Endothelial cell of umbilical vein (primary cell): ENCODE measurements at regions not wholly inside any gene's neighbourhood (a gene's known extent, or its start where the extent isn't known, plus 50 kb on each side); places are given as distances from the start of the nearest gene placed in this dataset.

Experiments
- EZH2 ChIP-seq: IDR thresholded peaks from 2 replicates; pipeline ENCODE4 v1.6.1; 2012; ENCODE audit warnings: borderline replicate concordance, low read depth, mild to moderate bottlenecking, moderate library complexity, low read length, inconsistent platforms; ENCODE audit not compliant: severe bottlenecking
- FOS ChIP-seq: IDR thresholded peaks from 2 replicates; pipeline ENCODE4 v1.6.1; 2011; ENCODE audit warnings: mild to moderate bottlenecking, low read length, moderate library complexity, borderline replicate concordance; ENCODE audit not compliant: insufficient read depth
- GATA2 ChIP-seq: IDR thresholded peaks from 2 replicates; pipeline ENCODE4 v1.7.0; 2011; ENCODE audit warnings: low read depth, mild to moderate bottlenecking, moderate library complexity, mixed read lengths, low read length; ENCODE audit not compliant: insufficient read length, insufficient read depth
- JUN ChIP-seq: IDR thresholded peaks from 2 replicates; pipeline ENCODE4 v1.6.1; 2011; ENCODE audit warnings: borderline replicate concordance, low read depth; ENCODE audit not compliant: insufficient read length, insufficient read depth
- POLR2A ChIP-seq: IDR thresholded peaks from 2 replicates; pipeline ENCODE4 v1.6.1; 2012; ENCODE audit warnings: low read depth, mild to moderate bottlenecking, control low read depth, low read length
- POLR2AphosphoS5 ChIP-seq: IDR thresholded peaks from 2 replicates; pipeline ENCODE4 v1.6.1; 2012; ENCODE audit warnings: low read depth, mild to moderate bottlenecking, control low read depth, low read length, moderate library complexity; ENCODE audit not compliant: insufficient read depth
- TF ChIP-seq, protein P1 (sequence below), 2 donors: IDR thresholded peaks; 1 replicate in 1 of 2; 2 replicates in 1 of 2; pipeline ENCODE4 v1.5.1; 2011; ENCODE audit warnings: low read length in 2 of 2, mild to moderate bottlenecking in 2 of 2, moderate library complexity in 2 of 2, control low read depth in 1 of 2, inconsistent platforms in 1 of 2, low read depth in 1 of 2; ENCODE audit not compliant: insufficient read depth in 1 of 2; ENCODE audit errors: extremely low read depth in 1 of 2
- TF ChIP-seq, protein P2 (sequence below): IDR thresholded peaks from 2 replicates; pipeline ENCODE4 v1.6.1; 2011; ENCODE audit not compliant: insufficient read depth, insufficient read length

DNA sequence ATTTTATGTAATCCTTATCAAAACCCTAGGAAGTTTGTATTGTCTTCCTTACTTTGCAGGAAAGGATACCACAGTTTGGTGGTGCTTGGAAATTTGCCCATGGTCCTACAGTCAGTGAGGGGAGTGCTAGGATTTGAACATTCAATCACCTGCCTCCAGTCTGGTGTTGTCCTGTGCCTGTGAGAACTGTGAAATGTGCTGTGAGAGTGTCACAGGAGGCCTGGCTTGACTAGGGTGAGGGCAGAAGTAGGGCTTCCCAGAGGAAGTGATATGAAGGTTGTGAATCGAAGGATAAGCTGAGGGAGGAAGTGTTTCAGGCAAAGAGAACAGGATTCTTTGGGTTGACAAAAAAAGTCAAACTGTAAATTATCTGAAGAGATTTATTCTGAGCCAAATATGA is 424.4 kb downstream of the TMEM135 start:
- no peak for TF ChIP-seq POLR2A
- TF ChIP-seq, protein P1, sequence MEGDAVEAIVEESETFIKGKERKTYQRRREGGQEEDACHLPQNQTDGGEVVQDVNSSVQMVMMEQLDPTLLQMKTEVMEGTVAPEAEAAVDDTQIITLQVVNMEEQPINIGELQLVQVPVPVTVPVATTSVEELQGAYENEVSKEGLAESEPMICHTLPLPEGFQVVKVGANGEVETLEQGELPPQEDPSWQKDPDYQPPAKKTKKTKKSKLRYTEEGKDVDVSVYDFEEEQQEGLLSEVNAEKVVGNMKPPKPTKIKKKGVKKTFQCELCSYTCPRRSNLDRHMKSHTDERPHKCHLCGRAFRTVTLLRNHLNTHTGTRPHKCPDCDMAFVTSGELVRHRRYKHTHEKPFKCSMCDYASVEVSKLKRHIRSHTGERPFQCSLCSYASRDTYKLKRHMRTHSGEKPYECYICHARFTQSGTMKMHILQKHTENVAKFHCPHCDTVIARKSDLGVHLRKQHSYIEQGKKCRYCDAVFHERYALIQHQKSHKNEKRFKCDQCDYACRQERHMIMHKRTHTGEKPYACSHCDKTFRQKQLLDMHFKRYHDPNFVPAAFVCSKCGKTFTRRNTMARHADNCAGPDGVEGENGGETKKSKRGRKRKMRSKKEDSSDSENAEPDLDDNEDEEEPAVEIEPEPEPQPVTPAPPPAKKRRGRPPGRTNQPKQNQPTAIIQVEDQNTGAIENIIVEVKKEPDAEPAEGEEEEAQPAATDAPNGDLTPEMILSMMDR (IDR thresholded peaks at IDR 0.05; ENCODE audit: extremely low read depth in 1 of 2, insufficient read depth in 1 of 2, low read depth in 1 of 2, low read length in 2 of 2) = no peak
- TF ChIP-seq POLR2AphosphoS5 = no peak
- no peak for TF ChIP-seq EZH2
- TF ChIP-seq, protein P2, sequence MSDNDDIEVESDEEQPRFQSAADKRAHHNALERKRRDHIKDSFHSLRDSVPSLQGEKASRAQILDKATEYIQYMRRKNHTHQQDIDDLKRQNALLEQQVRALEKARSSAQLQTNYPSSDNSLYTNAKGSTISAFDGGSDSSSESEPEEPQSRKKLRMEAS = no peak
- TF ChIP-seq FOS = no peak
- TF ChIP-seq GATA2 = no peak
- no peak for TF ChIP-seq JUN
